ENCODE measurements at regions not wholly inside any gene's neighbourhood (a gene's known extent, or its start where the extent isn't known, plus 50 kb on each side); places are given as distances from the start of the nearest gene placed in this dataset.

DNA sequence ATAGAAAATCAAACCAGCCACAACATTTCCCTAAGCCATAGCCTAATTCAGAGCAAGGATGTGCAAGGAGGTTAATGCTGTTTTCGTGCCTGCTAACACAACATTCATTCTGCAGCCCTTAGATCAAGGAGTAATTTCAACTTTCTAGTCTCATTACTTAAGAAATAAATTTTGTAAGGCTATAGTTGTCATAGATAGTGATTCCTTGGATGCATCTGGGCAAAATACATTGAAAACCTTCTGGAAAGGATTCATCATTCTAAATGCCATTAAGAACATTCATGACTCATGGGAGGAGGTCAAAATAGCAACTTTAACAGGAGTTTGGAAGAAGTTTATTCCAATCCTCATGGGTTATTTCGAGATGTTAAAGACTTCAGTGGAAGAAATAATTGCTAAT, 283.2 kb downstream of the RPAP3 start:
- H3K27ac ChIP-seq (ENCODE audit: low read depth in 1 of 2, low read length in 2 of 2): no peak overlapping the region
- H3K4me1 ChIP-seq (ENCODE audit: control insufficient read depth in 1 of 2, insufficient read depth in 2 of 2, low read length in 2 of 2): no peaks in the 10 kb centered on the region
- intact Hi-C loops (cut with micrococcal nuclease): no loop called here
- peaks cover 0 to 7% of the 10 kb centered on the region in 2 donors for H3K9me3 ChIP-seq (replicated peaks in 1 of 2; ENCODE audit: control insufficient read depth in 1 of 2, insufficient read depth in 1 of 2, low read length in 2 of 2)
- H3K79me2 ChIP-seq (ENCODE audit: insufficient read depth, low read length): no peaks in the 10 kb centered on the region
- Mint-ChIP-seq H3K36me3 (no peaks in the 10 kb centered on the region), H3K9me3 (peaks cover 0 to 14% (median 6%) of the 10 kb centered on the region in 7 donors), H3K4me3 (no peak overlapping the region), H3K27me3 (ENCODE audit: low read depth in 3 of 3) (peaks cover 2 to 4% (median 4%) of the 10 kb centered on the region in 3 donors), H3K4me1 (no peaks in the 10 kb centered on the region), H3K27ac (no peak overlapping the region)
- no peaks in the 10 kb centered on the region for H4K20me1 ChIP-seq (ENCODE audit: insufficient read depth, low read length)
- no peak overlapping the region for H2AFZ ChIP-seq (ENCODE audit: insufficient read depth, low read depth, low read length, poor library complexity, severe bottlenecking)
- no peaks in the 10 kb centered on the region for H3K36me3 ChIP-seq (replicated peaks in 1 of 2; ENCODE audit: control insufficient read depth in 1 of 2, insufficient read depth in 2 of 2, low read length in 2 of 2)
- H3K27me3 ChIP-seq (ENCODE audit: control insufficient read depth in 2 of 2, insufficient read depth in 2 of 2, low read length in 2 of 2): no peaks in the 10 kb centered on the region
- DNase-seq: no peak
- H3K9ac ChIP-seq (ENCODE audit: insufficient read depth, low read length, poor library complexity, severe bottlenecking): no peak overlapping the region
- TF ChIP-seq CTCF (IDR thresholded peaks at IDR 0.05): no peak
- WGBS (ENCODE audit: insufficient coverage): 88% methylated on average over 1 of the region's 2 CpGs
- H3K4me3 ChIP-seq (replicated peaks in 1 of 3; ENCODE audit: low read depth in 2 of 3, low read length in 3 of 3): no peak overlapping the region
- H3K4me2 ChIP-seq (replicated peaks; ENCODE audit: extremely low read depth, low read length, poor library complexity, severe bottlenecking): no peak overlapping the region

- no peak overlapping the region for H3K27ac ChIP-seq (ENCODE audit: low read depth in 1 of 2, low read length in 2 of 2)
- Mint-ChIP-seq H3K4me1 (no peaks in the 10 kb centered on the region), H3K4me3 (no peak overlapping the region), H3K9me3 (peaks cover 0 to 3% (median 1%) of the 10 kb centered on the region in 7 donors), H3K36me3 (no peaks in the 10 kb centered on the region), H3K27me3 (ENCODE audit: low read depth in 3 of 3) (peaks cover 0 to 4% (median 4%) of the 10 kb centered on the region in 3 donors), H3K27ac (no peak overlapping the region)
- intact Hi-C loops (cut with micrococcal nuclease): no loop called here
- H3K4me1 ChIP-seq (ENCODE audit: control insufficient read depth in 1 of 2, insufficient read depth in 2 of 2, low read length in 2 of 2): no peaks in the 10 kb centered on the region
- no peaks in the 10 kb centered on the region for H3K27me3 ChIP-seq (ENCODE audit: control insufficient read depth in 2 of 2, insufficient read depth in 2 of 2, low read length in 2 of 2)
- H3K79me2 ChIP-seq (ENCODE audit: insufficient read depth, low read length): no peaks in the 10 kb centered on the region
- WGBS (ENCODE audit: insufficient coverage): no CpG with 5 or more reads among the region's 2 CpGs
- H3K36me3 ChIP-seq (replicated peaks in 1 of 2; ENCODE audit: control insufficient read depth in 1 of 2, insufficient read depth in 2 of 2, low read length in 2 of 2): no peaks in the 10 kb centered on the region
- H3K9ac ChIP-seq (ENCODE audit: insufficient read depth, low read length, poor library complexity, severe bottlenecking): no peak overlapping the region
- no peaks in the 10 kb centered on the region for H4K20me1 ChIP-seq (ENCODE audit: insufficient read depth, low read length)
- no peak for TF ChIP-seq CTCF (IDR thresholded peaks at IDR 0.05)
- no peak overlapping the region for H3K4me3 ChIP-seq (replicated peaks in 1 of 3; ENCODE audit: low read depth in 2 of 3, low read length in 3 of 3)
- H3K4me2 ChIP-seq (replicated peaks; ENCODE audit: extremely low read depth, low read length, poor library complexity, severe bottlenecking): no peak overlapping the region
- H3K9me3 ChIP-seq (replicated peaks in 1 of 2; ENCODE audit: control insufficient read depth in 1 of 2, insufficient read depth in 1 of 2, low read length in 2 of 2): peaks cover 0 to 6% of the 10 kb centered on the region in 2 donors
- H2AFZ ChIP-seq (ENCODE audit: insufficient read depth, low read depth, low read length, poor library complexity, severe bottlenecking): no peak overlapping the region
- DNase-seq: no peak
Measured at GRCh38 chr12:47419497-47419896, 286.3 kb downstream of the RPAP3 start.

All from CD14-positive monocyte (primary cell).